ENCODE measurements at regions not wholly inside any gene's neighbourhood (a gene's known extent, or its start where the extent isn't known, plus 50 kb on each side); places are given as distances from the start of the nearest gene placed in this dataset.

- ATAC-seq, result peak; percentile 84
Measured at GRCh38 chr13:30034458-30034795, 184.0 kb upstream of the UBL3 start.

GRCh38 chr13:30033681-30034457 lies 183.5 kb upstream of the UBL3 start:
- ATAC-seq (no peak), DNase-seq (ENCODE audit: low spot score) (no peak)

More at GRCh38 chr13:30034458-30034795, 184.0 kb upstream of the UBL3 start:
- DNase-seq (ENCODE audit: low spot score), result no peak

- no peak for ATAC-seq
Measured at GRCh38 chr13:30032263-30032662, 181.8 kb upstream of the UBL3 start.

GRCh38 chr13:30031488-30031887 lies 181.1 kb upstream of the UBL3 start:
- DNase-seq (ENCODE audit: low spot score) (no peak), ATAC-seq (no peak)

More at GRCh38 chr13:30032263-30032662, 181.8 kb upstream of the UBL3 start:
- DNase-seq (ENCODE audit: low spot score), result no peak

- ATAC-seq, result no peak
- no peak for DNase-seq (ENCODE audit: low spot score)
Measured at GRCh38 chr13:30030141-30030750, 179.8 kb upstream of the UBL3 start.

- no peak for ATAC-seq
- no peak for DNase-seq (ENCODE audit: low spot score)
Measured at GRCh38 chr13:30027569-30028455, 177.4 kb upstream of the UBL3 start.

GRCh38 chr13:30026909-30027308 lies 176.5 kb upstream of the UBL3 start:
- ATAC-seq, result no peak
- no peak for DNase-seq (ENCODE audit: low spot score)

- DNase-seq (ENCODE audit: low spot score) (no peak), ATAC-seq (no peak)
Measured at GRCh38 chr13:30026093-30026492, 175.7 kb upstream of the UBL3 start.

- ATAC-seq (no peak), DNase-seq (ENCODE audit: low spot score) (no peak)
Measured at GRCh38 chr13:30025351-30025750, 174.9 kb upstream of the UBL3 start.

GRCh38 chr13:30024125-30024865 lies 173.9 kb upstream of the UBL3 start:
- DNase-seq (ENCODE audit: low spot score) (no peak), ATAC-seq (no peak)

GRCh38 chr13:30023196-30023895 lies 172.9 kb upstream of the UBL3 start:
- ATAC-seq (no peak), DNase-seq (ENCODE audit: low spot score) (no peak)

- ATAC-seq (no peak), DNase-seq (ENCODE audit: low spot score) (no peak)
Measured at GRCh38 chr13:30022796-30023195, 172.4 kb upstream of the UBL3 start.

- no peak for ATAC-seq
- no peak for DNase-seq (ENCODE audit: low spot score)
Measured at GRCh38 chr13:30022256-30022655, 171.8 kb upstream of the UBL3 start.

- no peak for ATAC-seq
- no peak for DNase-seq (ENCODE audit: low spot score)
Measured at GRCh38 chr13:30021611-30022010, 171.2 kb upstream of the UBL3 start.

- ATAC-seq (no peak), DNase-seq (ENCODE audit: low spot score) (no peak)
Measured at GRCh38 chr13:30020726-30021312, 170.4 kb upstream of the UBL3 start.

- ATAC-seq (no peak), DNase-seq (ENCODE audit: low spot score) (no peak)
Measured at GRCh38 chr13:30019648-30020626, 169.5 kb upstream of the UBL3 start.

GRCh38 chr13:30017880-30018279 lies 167.5 kb upstream of the UBL3 start:
- no peak for DNase-seq (ENCODE audit: low spot score)
- no peak for ATAC-seq

GRCh38 chr13:30016398-30016797 lies 166.0 kb upstream of the UBL3 start:
- no peak for ATAC-seq
- no peak for DNase-seq (ENCODE audit: low spot score)

GRCh38 chr13:30009411-30009810 lies 159.0 kb upstream of the UBL3 start:
- no peak for ATAC-seq
- DNase-seq (ENCODE audit: low spot score), result no peak
